Neutrophil (primary cell): ENCODE measurements at regions not wholly inside any gene's neighbourhood (a gene's known extent, or its start where the extent isn't known, plus 50 kb on each side); places are given as distances from the start of the nearest gene placed in this dataset.
"Not testable (repeated sequence)": the region's sequence is repeated elsewhere in the genome, so short reads cannot be mapped to it uniquely, and the experiment has no call there.

Source experiments
- H3K27ac ChIP-seq: fragments of 200-600 bp; sonication (generic); 2 replicates; pipeline ENCODE4 v1.5.1; 2016; ENCODE audit warnings: mild to moderate bottlenecking, moderate library complexity
- H3K27me3 ChIP-seq: fragments of 200-600 bp; sonication (generic); 2 replicates; pipeline ENCODE4 v1.6.0; 2016; ENCODE audit warnings: mild to moderate bottlenecking
- H3K36me3 ChIP-seq: fragments of 200-600 bp; sonication (generic); 2 replicates; pipeline ENCODE4 v1.5.1; 2017
- H3K4me1 ChIP-seq, 2 experiments: fragments of 200-600 bp in 1 of 2; sonication (generic) in 1 of 2; 1 replicate in 1 of 2; 2 replicates in 1 of 2; pipeline versions ENCODE4 v1.5.1 to v1.6.1; 2013 to 2016; ENCODE audit warnings: low read depth in 1 of 2, low read length in 1 of 2, mild to moderate bottlenecking in 1 of 2, moderate library complexity in 1 of 2; ENCODE audit not compliant: control insufficient read depth in 1 of 2, insufficient read depth in 1 of 2
- H3K4me3 ChIP-seq, 2 experiments: fragments of 200-600 bp in 1 of 2; sonication (generic) in 1 of 2; 1 replicate in 1 of 2; 2 replicates in 1 of 2; pipeline ENCODE4 v1.5.1; 2013 to 2016; ENCODE audit warnings: low read depth in 1 of 2, low read length in 1 of 2, mild to moderate bottlenecking in 1 of 2, moderate library complexity in 1 of 2
- H3K9me3 ChIP-seq: fragments of 200-600 bp; sonication (generic); 2 replicates; pipeline ENCODE4 v1.5.1; 2016
- TF ChIP-seq, protein P1 (sequence below): fragments of 200-600 bp; sonication (generic); IDR thresholded peaks from 2 replicates; pipeline ENCODE4 v1.5.1; 2016; ENCODE audit warnings: antibody characterized with exemption

DNA sequence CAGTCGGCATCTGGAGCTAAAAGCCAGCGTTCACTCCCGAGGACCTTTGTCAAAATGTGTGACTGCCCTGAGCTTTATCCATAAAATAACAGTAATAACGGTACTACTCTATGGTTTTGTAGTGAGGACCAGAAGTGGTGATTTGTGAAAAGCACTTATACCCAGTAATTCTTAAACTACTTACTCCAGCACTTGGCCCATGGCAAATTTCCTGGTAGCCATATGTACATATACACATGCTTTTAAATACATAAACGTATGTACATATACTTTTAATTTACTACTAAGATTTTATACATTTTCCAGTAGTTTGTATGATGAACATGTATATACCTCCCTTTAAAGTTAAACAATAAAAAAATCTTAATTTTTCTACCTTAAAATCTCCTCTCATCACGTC is 163.8 kb upstream of the TMEM132C start:
- TF ChIP-seq, protein P1, sequence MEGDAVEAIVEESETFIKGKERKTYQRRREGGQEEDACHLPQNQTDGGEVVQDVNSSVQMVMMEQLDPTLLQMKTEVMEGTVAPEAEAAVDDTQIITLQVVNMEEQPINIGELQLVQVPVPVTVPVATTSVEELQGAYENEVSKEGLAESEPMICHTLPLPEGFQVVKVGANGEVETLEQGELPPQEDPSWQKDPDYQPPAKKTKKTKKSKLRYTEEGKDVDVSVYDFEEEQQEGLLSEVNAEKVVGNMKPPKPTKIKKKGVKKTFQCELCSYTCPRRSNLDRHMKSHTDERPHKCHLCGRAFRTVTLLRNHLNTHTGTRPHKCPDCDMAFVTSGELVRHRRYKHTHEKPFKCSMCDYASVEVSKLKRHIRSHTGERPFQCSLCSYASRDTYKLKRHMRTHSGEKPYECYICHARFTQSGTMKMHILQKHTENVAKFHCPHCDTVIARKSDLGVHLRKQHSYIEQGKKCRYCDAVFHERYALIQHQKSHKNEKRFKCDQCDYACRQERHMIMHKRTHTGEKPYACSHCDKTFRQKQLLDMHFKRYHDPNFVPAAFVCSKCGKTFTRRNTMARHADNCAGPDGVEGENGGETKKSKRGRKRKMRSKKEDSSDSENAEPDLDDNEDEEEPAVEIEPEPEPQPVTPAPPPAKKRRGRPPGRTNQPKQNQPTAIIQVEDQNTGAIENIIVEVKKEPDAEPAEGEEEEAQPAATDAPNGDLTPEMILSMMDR, result no peak
- Histone ChIP-seq H3K4me1 (no peaks in the 10 kb centered on the region), H3K9me3 (no peaks in the 10 kb centered on the region), H3K27me3 (no peaks in the 10 kb centered on the region), H3K4me3 (no peak overlapping the region), H3K36me3 (no peaks in the 10 kb centered on the region), H3K27ac (no peak overlapping the region)

DNA sequence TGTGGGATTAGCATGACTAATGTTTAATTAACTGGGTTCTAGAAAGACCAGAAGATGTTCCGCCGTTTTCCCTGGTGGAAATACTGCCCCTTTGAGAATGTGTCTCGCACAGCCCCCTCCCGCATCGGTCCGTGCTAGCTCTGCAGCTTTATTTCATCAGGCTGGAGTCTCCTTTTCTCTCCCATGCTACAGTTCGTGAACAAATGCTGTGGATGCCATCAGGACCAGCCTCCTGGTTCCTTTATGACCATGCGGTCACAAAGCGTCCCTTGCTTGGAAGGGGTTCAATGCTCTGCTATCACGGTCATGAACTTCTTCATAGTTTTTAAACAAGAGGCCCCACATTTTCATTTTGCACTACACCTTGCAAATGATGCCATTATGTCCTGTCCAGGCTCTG is 157.7 kb upstream of the TMEM132C start:
- TF ChIP-seq, protein P1, result no peak
- Histone ChIP-seq H3K9me3 (no peaks in the 10 kb centered on the region), H3K4me1 (no peaks in the 10 kb centered on the region), H3K36me3 (no peaks in the 10 kb centered on the region), H3K27ac (no peak overlapping the region), H3K27me3 (no peaks in the 10 kb centered on the region), H3K4me3 (no peak overlapping the region)

DNA sequence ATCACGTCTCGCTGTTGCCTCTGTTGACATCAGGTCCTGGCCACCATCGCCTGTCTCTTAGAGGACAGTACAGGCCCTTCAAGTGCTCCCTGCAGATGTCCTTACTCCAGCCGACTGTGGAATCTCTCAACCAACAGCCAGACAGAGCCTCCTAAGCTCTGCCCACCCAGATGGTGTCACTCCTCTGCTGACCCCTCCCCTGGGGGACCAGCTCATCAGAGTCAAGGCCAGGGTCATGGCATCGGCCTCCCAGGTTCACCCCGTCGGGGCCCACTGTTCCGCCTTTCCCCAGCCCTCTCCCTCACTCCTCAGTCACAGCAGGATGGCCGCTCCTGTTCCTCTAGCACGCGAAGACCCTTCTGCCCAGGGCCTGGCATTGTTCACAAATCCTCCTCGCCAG is 157.3 kb upstream of the TMEM132C start:
- Histone ChIP-seq H3K4me3 (no peak overlapping the region), H3K27me3 (no peaks in the 10 kb centered on the region), H3K27ac (no peak overlapping the region), H3K9me3 (no peaks in the 10 kb centered on the region), H3K4me1 (no peaks in the 10 kb centered on the region), H3K36me3 (no peaks in the 10 kb centered on the region)
- TF ChIP-seq, protein P1, result no peak

DNA sequence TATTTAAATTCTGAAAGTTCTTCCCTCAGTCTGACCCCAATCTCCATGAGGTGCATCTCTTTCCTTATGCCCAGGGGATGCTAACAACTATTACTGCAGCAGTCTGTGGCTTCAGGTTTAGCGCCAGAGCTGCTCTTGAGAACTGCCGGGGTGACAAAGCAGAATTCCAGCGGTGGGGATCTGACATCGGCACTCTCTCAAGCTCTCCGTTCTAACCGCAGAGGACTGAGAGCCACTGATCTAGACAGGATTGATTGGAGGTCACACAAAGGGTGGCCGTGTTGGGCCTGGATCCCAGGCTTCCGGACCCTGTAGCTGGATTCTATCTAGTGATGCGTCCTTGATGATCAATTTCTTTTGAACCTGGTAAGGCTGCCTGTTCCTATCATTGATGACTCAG is 155.6 kb upstream of the TMEM132C start:
- TF ChIP-seq, protein P1, result no peak
- H3K9me3 ChIP-seq, result no peaks in the 10 kb centered on the region
- H3K4me1 ChIP-seq, result no peaks in the 10 kb centered on the region
- H3K27me3 ChIP-seq, result no peaks in the 10 kb centered on the region
- H3K36me3 ChIP-seq, result no peaks in the 10 kb centered on the region
- H3K4me3 ChIP-seq, result no peak overlapping the region
- no peak overlapping the region for H3K27ac ChIP-seq

DNA sequence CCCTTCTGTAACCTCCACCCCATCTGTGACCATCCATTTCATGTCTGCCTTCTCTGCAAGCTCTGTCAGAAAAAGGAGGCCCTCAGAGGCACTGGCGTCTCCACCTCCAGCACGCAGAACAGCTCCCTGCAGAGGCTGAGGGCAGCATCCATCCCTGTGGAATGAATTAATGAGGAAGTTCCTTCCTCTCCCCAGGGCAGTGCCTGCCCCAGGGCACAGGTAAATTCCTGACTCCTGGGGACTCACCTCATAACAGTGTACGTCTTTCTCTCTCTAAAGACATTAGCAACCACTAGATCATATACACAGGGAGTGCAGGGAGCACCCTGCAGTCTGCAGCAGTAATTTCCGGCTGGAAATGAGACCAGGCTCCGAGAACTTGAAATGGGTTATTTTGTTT is 155.0 kb upstream of the TMEM132C start:
- H3K9me3 ChIP-seq, result no peaks in the 10 kb centered on the region
- no peaks in the 10 kb centered on the region for H3K36me3 ChIP-seq
- no peak overlapping the region for H3K27ac ChIP-seq
- TF ChIP-seq, protein P1, result no peak
- H3K27me3 ChIP-seq, result no peaks in the 10 kb centered on the region
- no peaks in the 10 kb centered on the region for H3K4me1 ChIP-seq
- H3K4me3 ChIP-seq, result no peak overlapping the region

DNA sequence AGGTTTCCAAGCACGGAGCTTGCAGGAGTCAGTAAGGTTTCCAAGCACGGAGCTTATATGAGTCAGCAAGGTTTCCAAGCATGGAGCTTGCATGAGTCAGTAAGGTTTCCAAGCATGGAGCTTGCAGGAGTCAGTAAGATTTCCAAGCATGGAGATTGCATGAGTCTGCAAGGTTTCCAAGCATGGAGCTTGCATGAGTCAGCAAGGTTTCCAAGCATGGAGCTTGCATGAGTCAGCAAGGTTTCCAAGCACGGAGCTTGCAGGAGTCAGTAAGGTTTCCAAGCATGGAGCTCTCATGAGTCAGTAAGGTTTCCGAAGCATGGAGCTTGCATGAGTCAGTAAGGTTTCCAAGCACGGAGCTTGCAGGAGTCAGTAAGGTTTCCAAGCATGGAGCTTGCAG is 153.7 kb upstream of the TMEM132C start:
- H3K27ac ChIP-seq, H3K9me3 ChIP-seq, H3K4me1 ChIP-seq, H3K27me3 ChIP-seq, H3K36me3 ChIP-seq, H3K4me3 ChIP-seq: not testable (repeated sequence)
